GM12878 (cell line): ENCODE measurements at regions not wholly inside any gene's neighbourhood (a gene's known extent, or its start where the extent isn't known, plus 50 kb on each side); places are given as distances from the start of the nearest gene placed in this dataset.

Source experiments
- FOXM1 ChIP-seq: IDR thresholded peaks from 2 replicates; pipeline ENCODE4 v1.6.1; 2012; ENCODE audit warnings: low read depth, mild to moderate bottlenecking, inconsistent platforms, low read length, moderate library complexity
- RCOR1 ChIP-seq: conservative IDR thresholded peaks from 2 replicates; pipeline ENCODE4 v1.6.1; 2012; ENCODE audit warnings: low read depth, low read length, improper control_type of control experiment
- TF ChIP-seq, protein P1 (sequence below): fragments of 450-650 bp; formaldehyde crosslinking; IDR thresholded peaks from 2 replicates; pipeline ENCODE4 v1.5.0; 2022; ENCODE audit warnings: mild to moderate bottlenecking, missing genetic modification characterization

- no peak for TF ChIP-seq RCOR1
- TF ChIP-seq, protein P1, sequence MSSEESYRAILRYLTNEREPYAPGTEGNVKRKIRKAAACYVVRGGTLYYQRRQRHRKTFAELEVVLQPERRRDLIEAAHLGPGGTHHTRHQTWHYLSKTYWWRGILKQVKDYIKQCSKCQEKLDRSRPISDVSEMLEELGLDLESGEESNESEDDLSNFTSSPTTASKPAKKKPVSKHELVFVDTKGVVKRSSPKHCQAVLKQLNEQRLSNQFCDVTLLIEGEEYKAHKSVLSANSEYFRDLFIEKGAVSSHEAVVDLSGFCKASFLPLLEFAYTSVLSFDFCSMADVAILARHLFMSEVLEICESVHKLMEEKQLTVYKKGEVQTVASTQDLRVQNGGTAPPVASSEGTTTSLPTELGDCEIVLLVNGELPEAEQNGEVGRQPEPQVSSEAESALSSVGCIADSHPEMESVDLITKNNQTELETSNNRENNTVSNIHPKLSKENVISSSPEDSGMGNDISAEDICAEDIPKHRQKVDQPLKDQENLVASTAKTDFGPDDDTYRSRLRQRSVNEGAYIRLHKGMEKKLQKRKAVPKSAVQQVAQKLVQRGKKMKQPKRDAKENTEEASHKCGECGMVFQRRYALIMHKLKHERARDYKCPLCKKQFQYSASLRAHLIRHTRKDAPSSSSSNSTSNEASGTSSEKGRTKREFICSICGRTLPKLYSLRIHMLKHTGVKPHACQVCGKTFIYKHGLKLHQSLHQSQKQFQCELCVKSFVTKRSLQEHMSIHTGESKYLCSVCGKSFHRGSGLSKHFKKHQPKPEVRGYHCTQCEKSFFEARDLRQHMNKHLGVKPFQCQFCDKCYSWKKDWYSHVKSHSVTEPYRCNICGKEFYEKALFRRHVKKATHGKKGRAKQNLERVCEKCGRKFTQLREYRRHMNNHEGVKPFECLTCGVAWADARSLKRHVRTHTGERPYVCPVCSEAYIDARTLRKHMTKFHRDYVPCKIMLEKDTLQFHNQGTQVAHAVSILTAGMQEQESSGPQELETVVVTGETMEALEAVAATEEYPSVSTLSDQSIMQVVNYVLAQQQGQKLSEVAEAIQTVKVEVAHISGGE (CRISPR knock-in tag): no peak
- no peak for TF ChIP-seq FOXM1
Observed at GRCh38 chr22:26952451-26953011, 295.1 kb downstream of the MIAT start.
